ENCODE measurements at regions not wholly inside any gene's neighbourhood (a gene's known extent, or its start where the extent isn't known, plus 50 kb on each side); places are given as distances from the start of the nearest gene placed in this dataset.

DNA sequence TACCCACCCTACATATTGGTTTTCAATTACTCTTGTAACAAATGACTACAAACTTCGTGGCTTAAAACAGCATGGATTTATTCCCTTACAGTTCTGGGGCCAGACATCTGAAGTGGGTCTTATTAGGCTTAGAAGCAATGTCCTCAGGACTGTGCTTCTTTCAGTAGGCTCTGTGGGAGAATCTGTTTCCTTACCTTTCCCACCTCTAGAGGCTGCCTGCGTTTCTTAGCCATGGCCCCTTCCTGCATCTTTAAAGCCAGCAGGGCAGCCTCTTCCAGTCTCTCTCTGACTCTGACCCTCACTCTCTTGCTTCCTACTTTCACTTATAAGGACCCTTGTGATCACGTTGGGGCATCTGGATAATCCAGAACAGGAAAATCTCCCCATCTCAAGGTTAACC is 252.5 kb upstream of the PGRMC2 start:
- TF ChIP-seq EZH2phosphoT487 (IDR thresholded peaks at IDR 0.05; ENCODE audit: low read depth, severe bottlenecking, unreplicated experiment) (no peak), EZH2 (IDR thresholded peaks at IDR 0.05; ENCODE audit: borderline replicate concordance) (no peak)

All from hepatocyte (in vitro differentiated cells).